ELF-1 (cell line): ENCODE measurements at regions not wholly inside any gene's neighbourhood (a gene's known extent, or its start where the extent isn't known, plus 50 kb on each side); places are given as distances from the start of the nearest gene placed in this dataset.

Experiments
- DNase-seq: peaks from one replicate; pipeline ENCODE4 v3.0.0-alpha.2; 2016; ENCODE audit warnings: low read depth, low spot score

DNA sequence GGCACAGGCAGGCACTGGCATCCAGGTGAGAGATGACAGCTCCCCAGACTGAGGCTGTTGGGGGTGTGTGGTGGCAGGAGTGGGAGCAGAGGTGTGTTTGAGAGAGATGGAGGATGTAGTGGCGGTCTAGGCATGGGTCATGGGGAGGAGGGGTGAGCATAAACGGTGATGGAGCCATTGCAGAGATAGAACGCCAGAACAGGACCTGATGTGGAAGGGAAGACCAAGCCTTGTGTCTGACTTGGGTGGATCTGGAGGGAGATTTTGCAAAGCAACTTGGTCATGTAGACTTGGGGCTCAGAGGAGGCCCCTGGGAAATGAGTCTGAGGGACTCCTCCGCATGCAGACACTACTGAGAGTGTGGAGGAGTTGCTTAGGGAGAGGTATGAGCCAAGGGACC, 50.0 kb upstream of the CLDN5 start:
- DNase-seq: no peak

DNA sequence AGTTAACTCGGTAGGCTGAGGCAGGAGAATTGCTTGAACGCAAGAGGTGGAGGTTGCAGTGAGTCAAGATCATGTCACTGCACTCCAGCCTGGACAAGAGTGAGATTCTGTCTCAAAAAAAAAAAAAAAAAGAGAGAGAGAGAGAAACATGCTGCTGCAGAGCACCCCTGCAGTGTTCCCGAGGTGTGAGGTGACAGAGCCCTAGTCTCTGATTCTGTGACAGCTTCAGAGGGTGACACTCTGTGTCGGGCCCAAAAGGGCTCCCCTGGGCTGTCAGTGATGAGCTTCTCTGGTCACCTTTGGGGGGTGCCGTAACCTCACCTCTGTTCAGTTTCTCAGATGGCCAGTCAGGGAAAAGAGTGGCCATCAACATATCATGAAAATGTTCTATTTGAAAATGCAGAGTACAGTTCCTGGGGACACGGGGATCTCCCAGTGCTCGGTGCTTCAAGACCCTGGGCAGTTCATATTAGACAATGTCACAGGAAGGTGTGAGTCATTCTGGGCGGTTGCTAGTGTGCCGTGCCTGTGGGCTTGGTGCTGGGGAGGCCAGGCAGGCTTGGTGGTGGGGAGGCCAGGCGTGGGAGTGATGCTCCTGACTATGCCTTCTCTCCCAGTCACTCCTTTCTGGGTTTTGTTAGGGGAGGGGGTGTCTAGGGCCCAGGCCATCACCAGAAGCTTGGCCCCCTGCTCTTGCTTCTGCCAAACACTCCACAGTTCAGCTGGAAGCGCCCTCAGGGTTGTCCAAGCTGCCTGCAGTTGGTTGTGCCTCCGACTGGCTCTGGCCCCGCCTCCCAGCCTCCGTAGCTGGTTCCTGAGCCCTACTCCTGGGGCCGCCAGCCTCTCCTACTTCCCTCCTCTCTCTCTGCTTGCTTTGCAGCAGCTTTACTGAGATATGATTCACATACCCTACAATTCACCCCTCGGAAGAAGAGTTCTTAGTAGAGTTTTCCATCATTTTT, 52.5 kb upstream of the CLDN5 start:
- DNase-seq: peak; percentile 67

DNA sequence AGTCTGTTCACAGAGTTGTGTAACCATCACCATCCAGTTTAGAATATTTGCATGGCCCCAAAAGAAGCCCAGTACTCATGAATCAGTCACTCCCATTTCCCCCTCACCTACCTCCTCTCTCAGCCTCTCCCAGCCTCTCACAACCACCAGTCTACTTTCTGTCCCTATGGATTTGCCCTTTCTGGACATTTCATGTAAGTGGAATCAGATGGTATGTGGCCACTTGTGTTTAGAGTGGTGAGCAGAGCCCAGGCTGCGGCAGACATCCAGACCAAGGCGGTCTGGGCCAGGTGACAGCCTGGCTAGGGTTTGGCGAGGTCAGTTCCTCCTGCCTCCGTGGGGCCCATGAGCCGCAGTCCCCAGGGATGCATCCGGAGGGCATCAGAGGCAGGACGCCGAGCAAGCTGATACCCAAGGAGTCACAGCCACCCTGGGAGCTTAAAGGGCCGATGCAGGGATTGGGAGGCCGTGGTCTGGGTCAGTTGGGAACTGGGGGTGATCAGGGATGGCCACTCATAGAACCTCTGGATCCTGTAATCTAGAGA, 53.3 kb upstream of the CLDN5 start:
- peak; percentile 23 for DNase-seq

DNA sequence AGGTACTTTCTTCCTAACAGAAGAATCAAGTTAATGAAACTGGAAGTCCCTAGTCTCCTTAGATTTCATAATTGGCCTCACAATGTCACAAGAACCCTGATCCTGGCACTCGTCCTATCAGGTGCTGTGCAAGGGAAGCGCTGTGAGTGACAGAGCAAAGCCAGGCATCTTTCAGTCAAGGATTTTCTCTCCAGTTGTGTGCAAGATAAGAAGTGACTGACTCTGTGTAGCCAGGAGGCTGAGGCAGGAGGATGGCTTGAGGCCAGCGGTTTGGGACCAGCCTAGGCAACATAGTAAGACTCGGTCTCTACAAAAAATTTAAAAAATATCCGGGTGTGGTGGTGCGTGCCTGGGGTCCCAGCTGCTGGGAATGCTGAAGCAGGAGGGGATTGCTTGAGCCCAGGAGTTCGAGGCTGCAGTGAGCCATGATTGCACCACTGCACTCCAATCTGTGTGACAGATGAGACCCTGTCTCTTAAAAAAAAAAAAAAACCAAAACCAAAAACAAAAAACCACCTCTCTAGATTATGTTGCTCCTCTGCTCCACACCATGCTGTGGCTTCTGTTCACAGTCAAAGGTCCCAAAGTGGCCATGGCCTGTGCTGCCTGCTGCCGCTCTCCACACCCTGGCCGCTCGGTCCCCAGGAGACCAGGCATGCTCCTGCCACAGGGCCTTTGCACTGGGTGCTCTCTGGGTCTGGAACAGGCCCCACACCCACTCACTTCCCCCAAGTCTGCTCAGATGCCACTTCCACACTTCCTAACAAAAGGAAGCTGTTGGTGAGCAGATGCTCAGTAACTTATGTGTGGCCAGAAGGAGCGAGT, 54.2 kb upstream of the CLDN5 start:
- DNase-seq: no peak

DNA sequence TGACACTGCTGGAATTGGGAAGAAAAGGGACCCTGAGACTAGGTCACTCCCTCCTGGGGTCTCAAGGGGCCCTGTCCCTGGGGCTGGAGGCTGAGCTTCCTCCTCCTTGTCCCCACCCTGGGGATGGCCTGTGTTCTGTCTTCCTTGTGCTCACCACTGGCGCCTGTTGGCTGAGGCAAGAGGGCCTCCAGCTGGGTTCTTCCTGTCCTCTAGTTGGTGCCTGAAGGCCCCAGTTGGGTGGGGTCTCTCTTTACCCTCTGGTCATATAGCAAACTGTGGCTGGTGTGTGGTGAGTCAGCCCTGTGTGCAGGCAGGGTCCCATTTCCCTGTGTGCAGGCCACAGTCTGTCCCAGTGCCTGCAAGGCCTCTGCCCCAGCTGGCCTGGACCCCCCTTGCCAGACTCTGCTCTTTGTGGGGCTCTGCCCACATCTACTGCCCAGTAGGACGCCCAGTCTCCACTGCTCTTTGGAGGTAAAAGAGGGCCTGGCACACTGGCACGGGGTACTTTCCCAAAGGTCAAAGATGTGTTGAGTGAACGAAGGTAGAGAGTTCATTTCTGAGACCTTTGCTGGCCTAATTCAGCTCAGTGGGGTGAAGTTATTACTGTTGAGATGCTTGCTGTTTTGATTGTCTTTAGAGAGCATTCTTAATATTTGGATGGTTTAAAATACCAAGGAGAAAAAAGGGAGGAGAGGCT, 55.1 kb upstream of the CLDN5 start:
- peak; percentile 47 for DNase-seq

DNA sequence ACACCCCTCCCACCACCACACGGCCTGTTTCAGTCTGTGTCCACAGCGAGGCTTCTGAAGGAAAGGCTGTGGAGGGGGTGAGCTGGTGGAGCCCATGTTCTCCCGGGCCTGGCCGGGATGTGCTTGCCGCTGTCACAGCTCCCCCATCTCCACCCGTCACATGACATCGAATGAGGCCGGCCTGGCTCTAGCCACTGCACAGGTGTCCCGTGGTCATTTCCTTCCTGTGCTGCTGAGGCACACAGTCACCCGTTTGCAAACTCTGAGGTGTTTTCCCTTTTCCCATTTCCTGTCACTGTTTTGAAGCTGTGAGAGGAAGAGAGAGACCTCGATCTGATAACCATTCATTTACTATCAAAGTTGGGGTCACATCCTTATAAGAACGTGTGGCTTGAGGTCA, 55.7 kb upstream of the CLDN5 start:
- no peak for DNase-seq

DNA sequence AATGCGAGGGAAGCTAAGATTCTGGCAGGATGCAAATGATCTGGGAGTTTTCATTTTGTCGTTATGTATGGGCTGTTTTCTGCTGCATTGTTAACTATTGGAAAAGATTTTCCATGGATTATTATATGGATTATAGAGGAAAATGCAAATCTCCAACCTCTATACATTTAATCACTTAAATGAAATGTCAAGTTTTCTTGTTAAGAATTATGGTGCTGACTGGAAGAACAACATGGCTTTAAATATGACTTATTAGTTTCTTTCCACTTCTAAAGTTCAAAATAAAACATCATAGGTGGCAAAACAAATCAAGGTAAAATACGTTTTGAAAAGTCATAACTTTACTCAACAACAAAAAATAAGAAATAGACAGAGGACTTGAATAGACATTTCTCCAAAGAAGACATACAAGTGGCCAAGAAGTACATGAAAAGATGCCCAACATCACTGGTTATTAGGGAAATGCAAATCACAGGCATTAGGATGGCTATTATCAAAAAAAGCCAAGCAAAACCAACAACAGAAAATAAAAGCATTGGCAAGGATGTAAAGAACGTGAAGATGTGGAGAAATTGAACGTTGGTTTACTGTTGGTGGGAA, 56.2 kb upstream of the CLDN5 start:
- no peak for DNase-seq

DNA sequence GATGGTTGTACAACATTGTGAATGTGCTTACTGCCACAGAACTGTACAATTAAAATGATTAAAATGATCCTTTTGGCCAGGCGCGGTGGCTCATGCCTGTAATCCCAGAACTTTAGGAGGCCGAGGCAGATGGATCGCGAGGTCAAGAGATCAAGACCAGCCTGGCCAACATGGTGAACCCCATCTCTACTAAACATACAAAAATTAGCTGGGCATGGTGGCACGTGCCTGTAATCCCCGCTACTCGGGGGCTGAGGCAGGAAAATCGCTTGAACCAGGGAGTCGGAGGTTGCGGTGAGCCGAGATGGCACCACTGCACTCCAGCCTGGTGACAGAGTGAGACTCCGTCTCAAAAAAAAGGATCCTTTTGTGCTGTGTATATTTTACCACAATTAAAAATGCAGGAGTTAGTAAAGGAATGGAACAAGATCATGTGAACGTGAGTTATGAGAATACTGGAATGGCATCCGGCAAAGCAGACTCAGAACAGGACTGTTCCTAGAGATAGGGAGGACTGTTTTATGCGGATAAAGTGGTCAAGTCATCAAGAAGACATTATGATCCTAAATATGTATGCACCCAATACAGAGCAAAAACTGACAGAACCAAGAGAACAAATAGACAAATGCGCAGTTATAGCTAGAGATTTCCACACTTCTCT, 58.0 kb upstream of the CLDN5 start:
- DNase-seq: no peak

DNA sequence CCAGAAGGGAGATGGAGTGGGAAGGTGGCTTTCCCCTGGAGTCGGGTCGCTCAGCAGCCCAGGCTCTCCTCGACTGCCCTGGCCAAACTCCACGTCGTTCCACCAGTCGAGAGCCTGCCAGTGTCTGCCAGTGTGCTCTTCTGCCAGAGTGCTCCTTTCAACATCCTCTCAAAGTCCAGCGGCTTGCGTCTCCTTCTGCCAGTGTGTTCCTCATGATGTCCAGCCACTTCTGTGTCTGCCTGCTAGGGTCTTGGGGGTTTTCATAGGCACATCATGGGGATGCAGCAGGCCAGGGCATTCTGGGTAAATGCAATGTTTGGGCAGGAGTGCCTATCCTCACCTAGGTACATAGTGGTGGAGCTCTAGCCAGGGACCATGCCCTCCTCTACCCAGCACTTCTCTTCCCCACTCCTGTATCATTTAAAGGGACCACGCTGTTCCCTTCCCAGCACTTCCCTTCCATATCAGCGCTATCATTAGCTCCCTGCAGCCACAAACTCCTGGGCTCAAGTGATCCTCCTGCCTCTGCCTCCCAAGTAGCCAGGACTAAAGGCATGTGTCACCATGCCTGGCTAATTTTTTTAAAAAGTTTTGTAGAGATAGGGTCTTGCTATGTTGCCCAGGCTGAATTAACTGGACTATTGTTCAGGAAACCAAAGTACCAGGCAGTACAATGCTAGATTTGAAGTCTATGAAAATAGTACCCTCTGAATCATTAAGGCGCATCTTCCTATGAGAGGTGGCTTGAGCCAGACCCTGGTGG, 62.9 kb upstream of the CLDN5 start:
- DNase-seq: no peak

DNA sequence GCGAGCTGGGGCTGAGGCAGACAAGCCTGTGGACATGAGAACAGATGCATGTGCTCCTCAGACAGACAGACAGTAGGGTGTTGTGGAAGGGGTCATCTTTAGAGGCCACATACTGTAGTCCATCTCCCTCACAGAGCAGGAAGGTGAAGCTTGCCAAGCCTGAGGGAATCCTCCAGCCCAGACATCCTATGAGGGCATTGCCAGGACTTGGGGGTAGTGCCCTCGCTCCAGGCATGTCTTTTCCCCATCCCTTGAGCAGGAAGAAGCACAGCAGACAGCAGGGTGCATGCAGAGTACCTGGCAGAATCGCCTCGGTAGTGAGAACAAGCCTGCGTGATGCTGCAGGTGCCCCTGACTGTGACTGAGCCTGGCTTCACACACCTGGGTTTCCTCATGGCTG, 66.5 kb upstream of the CLDN5 start:
- no peak for DNase-seq

DNA sequence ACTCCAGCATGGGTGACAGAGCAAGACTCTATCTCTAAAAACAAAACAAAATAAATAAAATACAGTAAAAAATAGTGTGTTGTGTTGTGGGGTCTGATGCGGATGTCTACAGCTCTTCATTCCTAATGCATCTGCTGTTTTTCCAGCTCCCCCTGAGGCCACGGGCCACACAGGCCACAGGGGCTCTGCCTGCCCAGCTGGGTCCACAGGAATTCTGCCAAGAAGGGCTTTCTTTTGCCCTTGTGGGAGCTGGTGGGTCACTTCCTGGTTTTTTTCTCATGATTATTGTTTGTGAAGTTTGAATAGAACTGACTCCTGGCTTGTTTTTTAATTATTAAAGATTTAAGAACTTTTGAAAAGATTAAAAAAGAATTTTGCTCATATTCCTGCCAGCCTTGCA, 67.4 kb upstream of the CLDN5 start:
- no peak for DNase-seq

DNA sequence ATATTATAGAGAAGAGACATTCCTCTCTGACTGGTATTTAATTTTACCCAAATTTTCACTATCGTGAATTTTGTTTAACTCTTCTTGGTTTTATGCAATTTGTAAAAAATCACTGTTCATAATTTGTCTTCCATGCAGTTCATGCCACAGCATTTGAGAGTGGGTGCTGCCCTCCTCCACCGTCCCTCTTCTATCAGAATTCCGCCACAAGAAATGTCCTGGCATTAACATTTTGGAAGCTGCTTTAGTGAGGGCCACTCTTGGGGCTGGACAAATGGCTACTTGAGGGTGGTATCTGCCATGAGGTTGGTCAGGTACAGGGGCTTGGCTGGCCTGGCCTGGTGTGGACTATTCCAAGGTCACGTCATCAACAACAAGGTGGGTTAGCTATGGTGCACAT, 68.3 kb upstream of the CLDN5 start:
- DNase-seq: no peak

DNA sequence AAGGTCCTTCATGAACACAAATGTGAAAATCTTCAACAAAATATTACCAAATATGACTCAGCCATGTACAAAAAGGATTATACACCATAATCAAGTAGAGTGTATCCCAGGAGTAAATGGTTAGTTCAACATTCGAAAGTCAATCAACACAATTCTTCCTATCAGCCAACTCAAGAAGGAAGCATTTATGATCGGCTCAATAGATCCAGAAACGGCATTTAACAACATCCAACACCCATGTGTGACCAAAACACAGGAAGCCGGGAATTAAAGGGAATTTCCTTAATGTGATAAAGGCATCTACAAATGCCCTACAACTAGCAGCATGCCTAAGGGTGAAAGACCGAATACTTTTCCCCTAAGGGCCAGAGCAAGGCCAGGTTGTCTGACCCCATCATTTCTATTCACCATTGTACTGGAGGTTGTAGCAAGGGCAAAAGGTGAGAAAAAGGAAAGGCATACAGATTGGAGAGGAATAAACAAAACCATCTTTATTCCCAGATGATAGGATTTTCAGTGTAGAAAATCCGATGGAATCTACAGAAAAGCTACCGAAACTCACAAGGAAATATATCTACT, 69.9 kb upstream of the CLDN5 start:
- DNase-seq: no peak

DNA sequence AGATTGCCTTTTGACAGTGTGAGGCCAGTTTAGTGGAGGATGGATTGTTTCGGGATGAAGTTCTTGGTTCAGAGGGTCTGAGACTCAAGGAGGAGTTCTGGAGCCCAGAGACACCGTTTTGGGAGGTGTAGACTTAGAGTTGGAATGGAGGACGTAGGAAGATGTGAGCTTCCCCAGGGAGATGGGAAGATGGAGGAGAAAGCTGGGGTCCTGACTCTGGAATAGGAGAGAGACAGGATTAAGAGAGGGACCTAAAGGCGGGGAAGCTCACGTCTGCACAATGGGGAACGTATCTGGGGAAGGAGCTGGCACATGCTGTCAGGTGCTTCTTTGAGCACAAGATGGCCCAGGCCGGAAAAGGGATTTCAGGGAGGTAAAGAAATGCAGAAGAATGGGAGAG, 71.3 kb upstream of the CLDN5 start:
- DNase-seq: no peak

DNA sequence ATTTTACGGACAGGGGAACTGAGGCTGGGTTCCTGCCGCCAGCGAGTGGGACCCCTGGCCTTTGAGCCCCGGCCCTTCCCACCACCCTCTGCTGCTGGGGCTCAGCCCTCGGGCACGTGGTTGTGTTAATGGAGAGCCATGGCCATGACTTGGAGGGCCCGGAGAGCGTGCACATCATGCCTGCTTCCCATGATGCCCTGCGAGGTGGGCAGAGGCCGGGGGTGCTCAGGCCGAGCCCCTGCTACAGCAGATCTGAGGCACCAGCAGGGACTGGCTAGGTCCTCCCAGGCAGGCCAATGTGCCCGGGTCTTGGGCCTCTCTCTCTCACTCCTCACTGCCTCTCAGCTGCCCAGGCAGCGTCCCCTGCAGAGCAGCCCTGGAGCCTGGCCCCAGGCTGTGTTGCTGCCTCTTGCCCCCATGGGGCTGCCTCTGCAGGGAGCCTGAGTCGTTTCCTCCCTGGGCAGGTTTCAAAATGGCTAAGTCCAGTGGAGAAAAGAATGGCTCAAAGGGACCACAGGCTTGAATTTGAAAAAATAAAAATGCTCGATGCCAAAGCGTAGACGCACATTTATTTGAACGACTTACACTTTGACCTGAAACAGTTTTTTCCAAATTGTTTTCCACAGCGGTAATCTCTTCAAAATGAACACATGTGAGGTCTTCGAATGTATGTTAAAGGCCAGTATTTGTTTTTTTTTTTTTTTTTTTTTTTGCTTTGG, 72.6 kb upstream of the CLDN5 start:
- DNase-seq: peak; percentile 62

DNA sequence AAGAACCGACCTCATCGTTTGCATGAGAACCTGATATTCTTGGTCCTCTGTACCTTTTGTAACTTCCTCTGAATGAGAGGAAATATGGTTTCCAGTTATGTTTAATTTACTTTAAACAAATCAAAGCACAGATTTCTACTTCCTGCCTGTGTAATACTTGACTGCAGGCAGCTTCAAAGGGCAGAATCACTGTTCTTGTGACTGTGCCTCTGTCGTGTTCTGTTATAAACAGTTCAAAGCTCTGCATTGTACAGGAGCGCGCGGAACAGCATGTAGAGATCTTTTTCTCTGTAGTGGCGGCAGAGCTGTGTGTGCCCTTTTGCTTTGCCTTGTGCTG, 73.2 kb upstream of the CLDN5 start:
- no peak for DNase-seq

DNA sequence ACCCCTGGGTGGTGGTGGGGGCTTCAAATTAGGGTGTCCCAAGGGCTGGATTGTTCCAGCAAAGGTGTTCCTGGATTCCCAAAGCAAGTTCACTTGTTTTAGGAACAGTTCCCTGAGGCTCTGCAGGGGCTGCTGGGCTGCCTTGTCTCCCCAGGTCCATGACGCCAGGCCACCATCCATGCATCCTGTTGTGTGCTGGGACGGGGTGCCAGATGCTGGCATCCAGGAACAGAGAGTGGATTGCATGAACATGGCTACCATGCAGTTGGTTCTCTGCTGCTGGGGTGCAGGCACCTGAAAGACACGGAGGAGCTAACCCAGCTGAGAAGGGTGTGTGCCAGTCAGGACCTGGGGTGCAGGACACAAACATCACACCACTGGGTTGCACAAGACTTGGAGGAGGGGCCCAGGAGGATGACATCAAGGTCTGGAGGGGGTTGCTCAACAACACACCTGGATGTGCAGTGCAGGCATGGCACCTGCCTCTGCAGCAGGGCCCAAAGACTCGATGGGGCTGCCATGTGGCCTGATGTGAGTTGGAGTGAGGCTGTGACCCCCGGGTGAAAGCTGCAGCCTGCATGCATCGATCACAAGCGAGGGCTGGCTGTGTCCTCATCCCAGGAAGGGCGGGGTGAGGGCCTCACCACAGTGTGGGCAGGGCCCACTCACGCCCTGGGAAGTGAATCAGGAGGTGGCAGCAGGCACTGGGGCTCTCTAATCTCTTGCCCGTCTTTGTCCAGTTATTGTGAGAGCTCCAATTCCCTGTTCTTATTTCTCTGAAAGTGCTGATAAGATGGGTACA, 74.0 kb upstream of the CLDN5 start:
- no peak for DNase-seq

DNA sequence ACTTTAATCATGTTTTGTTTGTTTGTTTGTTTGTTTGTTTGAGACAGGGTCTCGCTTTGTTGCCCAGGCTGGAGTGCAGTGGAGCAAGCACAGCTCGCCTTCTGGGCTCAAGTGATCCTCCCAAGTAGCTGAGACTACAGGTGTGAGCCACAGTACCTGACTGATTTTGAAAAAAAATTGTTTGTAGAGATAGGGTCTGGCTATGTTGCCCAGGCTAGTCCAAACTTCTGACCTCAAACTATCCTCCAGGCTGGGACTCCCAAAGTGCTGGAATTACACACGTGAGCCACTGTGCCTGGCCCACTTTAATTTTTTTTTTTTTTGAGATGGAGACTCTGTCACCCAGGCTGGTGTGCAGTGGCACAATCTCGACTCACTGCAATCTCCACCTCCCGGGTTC, 74.8 kb upstream of the CLDN5 start:
- DNase-seq: no peak
